NCI-H82 treated with DMSO at 0.1 percent for 48 hours (cell line): ENCODE measurements at regions not wholly inside any gene's neighbourhood (a gene's known extent, or its start where the extent isn't known, plus 50 kb on each side); places are given as distances from the start of the nearest gene placed in this dataset.
"Not testable (repeated sequence)": the region's sequence is repeated elsewhere in the genome, so short reads cannot be mapped to it uniquely, and the experiment has no call there.

Experiments used
- DNase-seq: peaks from one replicate; lab custom pipeline; 2025; ENCODE audit not compliant: unreplicated experiment; lab: John Stamatoyannopoulos, UW

GRCh38 chr4:72786401-72786990, 217.5 kb upstream of the ADAMTS3 start:
- no peak for DNase-seq

DNA sequence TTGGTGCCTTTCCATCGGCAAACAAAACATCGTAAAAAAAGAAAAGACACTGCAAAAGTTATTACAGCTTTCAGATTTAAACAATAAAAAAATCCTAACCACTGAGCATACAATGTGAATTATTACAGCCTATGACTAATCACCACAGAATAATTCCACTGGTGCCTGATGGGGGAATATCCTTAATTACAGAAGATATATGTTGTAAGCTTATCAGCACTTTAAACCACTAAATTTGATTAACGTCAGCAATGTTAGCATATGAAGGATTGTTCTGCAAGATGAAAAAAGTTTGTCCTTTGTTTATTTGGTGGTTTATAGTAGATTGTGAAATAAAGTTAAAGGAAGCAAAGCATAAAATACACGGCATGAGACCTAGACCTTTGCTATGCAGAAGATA, 210.2 kb upstream of the ADAMTS3 start:
- DNase-seq: no peak

GRCh38 chr4:72777436-72777835, 208.4 kb upstream of the ADAMTS3 start:
- no peak for DNase-seq

GRCh38 chr4:72770708-72771107, 201.7 kb upstream of the ADAMTS3 start:
- no peak for DNase-seq

- DNase-seq: no peak
These were observed 199.3 kb upstream of the ADAMTS3 start for GRCh38 chr4:72768364-72768763.

DNA sequence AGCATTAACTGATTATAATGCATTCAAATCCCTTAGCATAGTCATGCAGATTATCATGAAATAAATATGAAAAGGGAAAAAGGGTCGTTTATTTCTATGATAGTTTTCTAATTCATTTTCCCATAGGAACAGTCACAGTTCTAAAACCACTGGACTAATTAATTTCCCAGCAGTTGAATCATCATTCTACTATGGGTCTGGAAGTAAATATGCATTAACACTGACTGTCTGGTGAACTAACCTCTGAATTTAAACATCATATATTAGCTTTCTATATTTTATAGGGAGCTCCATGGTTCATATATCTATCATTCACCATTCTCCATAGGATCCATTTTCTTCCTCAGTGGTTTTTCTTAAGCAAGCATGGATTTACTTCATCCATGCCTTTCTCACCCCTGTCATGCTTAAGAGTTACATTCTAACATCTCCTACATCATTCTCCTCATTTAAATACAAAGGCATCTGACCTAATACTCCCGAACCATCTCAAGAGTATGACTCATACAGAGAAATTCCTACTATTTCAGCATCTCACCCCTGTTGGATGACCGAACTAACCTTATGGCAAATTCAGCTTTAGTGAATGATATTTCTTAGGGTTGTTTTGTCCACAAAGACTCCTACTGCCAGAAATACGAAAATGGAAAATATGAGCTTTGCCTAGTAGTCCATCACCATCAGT, 198.7 kb upstream of the ADAMTS3 start:
- DNase-seq: no peak

- DNase-seq: not testable (repeated sequence)
These were observed 196.8 kb upstream of the ADAMTS3 start for GRCh38 chr4:72765788-72766187.

DNA sequence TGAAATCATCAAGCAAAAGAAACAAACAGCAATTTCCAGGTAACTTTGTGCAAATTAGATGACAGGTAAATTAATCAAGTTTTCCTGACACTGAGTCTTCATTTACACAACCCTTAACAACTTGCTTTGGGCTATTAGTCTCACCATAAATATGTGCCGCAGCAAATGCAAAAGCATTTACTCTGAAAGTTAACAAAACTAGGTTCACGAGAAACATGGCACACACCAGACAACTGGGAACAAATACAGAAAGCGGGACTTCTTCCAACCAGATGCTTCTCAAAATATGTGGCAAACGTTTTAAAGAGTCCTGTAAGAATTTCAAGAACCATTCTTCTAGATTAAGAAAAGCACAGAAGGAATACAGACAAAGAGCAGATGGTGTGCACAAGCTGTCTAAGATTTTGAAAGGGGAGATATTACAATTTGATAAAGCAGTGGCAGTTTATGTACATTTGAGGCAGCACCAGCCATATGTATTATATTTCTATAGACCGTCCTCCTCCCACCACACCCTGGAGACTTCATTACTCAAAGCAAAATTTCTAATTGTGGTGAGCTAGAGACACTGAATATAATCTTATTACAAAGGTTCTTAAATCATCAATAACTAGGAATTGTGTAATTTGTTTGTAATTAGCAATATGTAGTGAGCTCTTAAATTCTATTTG, 192.5 kb upstream of the ADAMTS3 start:
- DNase-seq: no peak

GRCh38 chr4:72753414-72753813, 184.4 kb upstream of the ADAMTS3 start:
- DNase-seq: not testable (repeated sequence)

DNA sequence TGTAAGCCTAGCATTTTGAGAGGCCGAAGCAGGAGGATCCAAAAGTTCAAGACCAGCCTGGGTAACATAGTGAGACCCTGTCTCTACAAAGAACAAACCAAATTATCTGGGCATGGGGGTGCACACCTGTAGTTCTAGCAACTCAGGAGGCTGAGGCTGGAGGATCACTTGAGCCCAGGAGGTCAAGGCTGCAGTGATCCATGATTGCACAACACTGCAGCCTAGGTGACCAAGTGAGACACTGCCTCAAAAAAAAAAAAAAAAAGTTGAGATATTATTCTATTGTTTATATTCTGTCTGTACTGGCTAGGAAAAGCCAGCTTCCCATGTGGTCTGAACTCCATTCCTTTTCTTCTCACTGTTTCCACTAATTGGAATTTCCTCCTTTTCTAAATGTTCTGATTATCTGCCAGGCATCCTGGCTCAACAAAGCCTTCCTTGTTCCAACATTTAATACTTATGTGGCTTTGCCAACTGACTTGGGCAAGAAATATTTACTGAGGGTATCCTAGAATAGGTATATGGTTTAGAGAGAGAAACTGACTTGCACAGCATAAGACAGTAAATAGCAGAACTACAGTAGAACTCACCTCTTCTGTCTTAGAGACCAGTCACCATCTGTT, 175.2 kb upstream of the ADAMTS3 start:
- no peak for DNase-seq

DNA sequence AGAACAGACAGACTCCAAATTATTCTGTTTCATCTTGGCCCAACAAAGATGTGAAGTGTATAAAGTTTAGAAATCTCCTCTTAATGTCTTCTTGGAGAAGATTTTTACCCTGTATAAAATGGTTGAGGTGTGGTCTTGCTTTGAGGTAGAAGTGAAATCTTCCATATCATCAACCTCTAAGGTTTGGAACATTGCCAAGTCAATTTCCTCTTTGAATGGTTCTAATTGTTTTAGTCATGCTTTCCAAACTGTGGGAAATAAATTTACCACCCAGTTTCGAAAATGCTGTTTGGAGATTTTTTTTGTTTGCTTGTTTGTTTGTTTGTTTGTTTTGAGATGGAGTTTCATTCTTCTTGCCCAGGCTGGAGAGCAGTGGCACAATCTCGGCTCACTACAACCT, 174.1 kb upstream of the ADAMTS3 start:
- no peak for DNase-seq

- no peak for DNase-seq
These were observed 146.3 kb upstream of the ADAMTS3 start for GRCh38 chr4:72715299-72715698.

DNA sequence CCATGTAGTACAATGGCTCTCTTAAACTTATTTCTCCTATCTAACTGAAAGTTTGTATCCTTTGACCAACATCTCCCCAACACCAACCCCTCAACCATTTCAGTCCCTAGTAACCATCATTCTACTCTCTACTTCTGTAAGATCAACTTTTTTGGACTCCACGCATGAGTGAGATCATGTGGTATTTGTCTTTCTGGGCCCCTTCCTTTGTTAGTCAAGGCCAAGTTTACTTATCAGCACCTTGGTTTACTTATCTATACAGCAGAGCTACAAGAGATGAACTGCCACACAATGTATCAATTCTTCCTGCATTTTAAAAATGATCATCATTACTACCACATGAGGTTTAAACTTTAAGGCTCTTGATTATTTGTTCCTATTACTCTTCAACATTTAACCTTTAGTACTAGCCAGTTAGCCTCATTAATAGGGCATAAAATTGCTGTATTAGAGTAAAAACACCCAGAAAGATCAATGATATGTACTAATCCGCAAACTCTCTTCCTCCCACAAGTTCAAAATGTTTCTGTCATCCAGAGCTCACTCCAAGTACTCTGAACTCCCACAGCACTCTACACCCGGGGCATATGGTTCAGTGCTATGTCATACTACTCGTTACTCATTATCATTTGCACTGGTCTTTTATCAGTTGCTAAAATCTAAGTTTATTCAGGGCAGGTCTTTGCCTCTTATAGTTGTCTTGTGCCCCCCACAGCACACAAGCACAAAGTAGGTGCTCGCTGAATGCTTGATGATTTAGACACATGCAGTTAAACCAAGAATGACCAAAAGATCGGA, 145.7 kb upstream of the ADAMTS3 start:
- no peak for DNase-seq

DNA sequence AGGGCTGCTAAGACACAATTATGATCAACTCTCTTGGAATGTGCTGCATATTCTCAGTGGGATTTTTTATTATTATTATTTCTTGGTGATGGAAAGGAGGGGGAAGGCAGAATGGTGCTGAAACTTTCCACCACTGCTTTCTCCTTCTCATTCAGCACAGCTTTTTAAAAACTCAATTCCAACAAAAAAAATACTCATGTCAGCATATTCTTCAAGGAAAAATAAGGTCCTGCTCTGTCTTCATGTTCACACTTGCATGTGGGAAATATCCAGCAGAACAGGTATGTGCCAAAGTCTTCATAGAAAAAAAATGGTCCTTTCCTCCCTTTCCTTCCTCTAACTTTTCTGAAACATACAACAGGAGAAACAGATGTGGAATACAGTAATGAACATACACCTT, 144.0 kb upstream of the ADAMTS3 start:
- DNase-seq: no peak

DNA sequence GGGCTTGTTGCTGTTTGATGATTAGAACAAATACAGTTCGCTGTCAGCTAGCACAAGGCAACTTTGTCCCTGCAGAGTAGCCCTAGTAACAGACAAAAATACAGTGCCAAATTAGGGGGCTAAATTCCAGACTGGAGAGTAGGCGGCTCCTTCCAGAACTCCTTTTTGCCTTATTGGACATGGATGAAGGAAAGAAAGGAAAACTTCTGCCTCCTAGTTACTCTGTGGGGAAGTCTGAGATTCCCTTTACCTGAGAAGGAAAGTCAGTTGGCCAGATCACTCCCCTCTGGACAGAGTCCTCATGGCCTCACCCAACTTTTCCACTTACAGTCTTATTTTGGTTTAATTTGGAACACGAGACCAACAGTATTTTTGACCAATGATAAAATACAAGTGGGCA, 140.5 kb upstream of the ADAMTS3 start:
- DNase-seq: no peak

DNA sequence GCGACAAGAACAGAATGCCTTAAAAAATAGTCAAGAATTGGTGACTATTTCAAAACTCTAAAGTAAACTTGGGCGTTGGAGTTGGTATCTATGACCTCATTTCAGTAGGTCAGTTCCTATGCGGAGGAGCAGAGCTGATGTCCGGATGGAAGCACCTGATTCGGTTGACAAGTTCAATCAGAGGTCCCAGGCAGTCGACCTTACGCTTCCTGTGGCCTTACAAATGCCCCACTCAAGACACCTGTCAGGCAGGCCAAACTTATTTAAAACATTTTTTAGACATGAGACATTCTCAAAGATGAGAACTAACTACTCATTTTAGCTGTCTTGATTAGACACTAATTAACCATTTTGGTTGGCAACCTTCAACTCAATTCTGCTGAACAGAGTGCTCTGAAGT, 137.7 kb upstream of the ADAMTS3 start:
- no peak for DNase-seq

DNA sequence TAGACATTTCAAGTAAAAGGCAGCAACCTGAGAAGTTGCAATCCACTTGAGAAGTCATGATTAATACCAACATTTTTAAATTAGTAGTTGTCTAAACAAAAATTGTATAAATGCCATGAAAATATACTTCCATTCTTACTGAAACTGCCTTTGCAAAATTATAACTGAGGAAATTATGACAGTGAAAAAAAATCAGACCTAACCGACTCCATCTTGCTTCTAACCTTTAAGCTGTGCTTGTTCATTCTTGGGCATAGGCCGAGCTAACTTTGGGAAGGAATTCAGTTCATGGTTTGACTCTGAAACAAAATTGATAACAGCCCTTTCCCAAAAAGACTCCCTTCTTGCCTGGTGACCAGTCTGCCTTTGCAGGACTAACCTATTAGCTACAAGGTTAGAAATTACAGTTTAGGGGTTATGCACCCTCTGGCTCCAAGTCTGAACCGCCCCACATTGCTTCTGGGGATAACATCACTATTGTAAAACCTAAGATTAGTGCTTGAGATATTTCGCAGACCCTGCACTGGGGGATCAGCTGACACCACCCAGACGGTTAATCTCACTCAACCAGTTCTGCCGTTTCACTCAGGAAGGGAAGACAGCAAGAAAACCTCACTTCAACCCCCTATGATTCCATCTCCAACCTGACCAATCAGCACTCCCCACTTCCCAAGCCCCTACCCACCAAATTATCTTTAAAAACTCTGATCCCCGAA, 136.1 kb upstream of the ADAMTS3 start:
- not testable (repeated sequence) for DNase-seq

GRCh38 chr4:72702948-72703347, 133.9 kb upstream of the ADAMTS3 start:
- no peak for DNase-seq

DNA sequence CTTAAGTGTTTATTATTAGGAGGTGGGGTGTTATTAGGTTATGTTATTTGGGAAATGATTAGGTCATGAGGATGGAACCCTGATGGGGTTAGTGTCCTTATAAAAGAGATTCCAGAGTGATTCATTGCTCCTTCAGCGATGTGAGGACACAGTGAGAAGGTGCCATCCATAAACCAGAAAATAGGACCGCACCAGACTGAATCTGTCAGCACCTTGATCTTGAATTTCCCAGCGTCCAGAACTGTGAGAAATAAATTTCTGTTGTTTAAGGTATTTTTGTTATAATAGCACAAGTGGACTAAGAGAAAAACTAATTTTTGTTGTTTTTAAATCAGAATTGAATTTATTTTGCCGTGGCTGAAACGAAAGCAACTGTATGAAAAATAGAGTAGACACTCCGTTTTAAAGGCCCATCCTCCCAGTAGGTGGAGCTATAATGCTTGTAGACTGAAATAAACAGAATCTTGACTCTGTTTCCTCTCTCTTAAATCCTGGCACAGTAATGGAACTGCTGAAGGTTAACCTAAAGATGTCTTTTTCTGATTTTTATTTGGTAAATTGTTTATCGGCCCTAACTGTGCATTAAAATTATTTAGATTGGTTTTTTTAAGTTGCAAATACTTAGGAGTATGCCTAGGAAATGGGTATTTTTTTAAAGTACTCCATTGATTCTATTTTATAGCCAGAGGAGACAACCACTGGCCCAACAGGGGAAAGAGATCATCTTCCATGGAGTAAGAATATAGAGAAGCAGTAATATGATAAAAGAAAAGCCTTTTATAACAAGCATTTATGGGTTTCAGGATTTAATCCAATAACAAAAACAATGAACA, 133.2 kb upstream of the ADAMTS3 start:
- DNase-seq: peak; percentile 11

GRCh38 chr4:72690771-72691170, 121.8 kb upstream of the ADAMTS3 start:
- DNase-seq: no peak
